Stomach (tissue), 8 donors: ENCODE measurements at regions not wholly inside any gene's neighbourhood (a gene's known extent, or its start where the extent isn't known, plus 50 kb on each side); places are given as distances from the start of the nearest gene placed in this dataset.

Experiments used
- DNase-seq, 2 donors: peaks; one replicate each; pipeline versions ENCODE4 v3.0.0 to v3.0.0-alpha.2; 2013 to 2019
- H3K27ac ChIP-seq, 5 donors: fragments of 200-600 bp in 4 of 5; sonication (generic) in 4 of 5; one replicate each; pipeline ENCODE4 v1.5.1; 2013 to 2019; ENCODE audit warnings: mild to moderate bottlenecking in 1 of 5, moderate library complexity in 1 of 5
- H3K27me3 ChIP-seq, 3 donors: fragments of 200-600 bp; sonication (generic); one replicate each; pipeline ENCODE4 v1.5.1; 2017 to 2019; ENCODE audit warnings: mixed run types in 1 of 3
- H3K36me3 ChIP-seq, 4 donors: fragments of 200-600 bp; sonication (generic); 1 replicate in 3 of 4; 2 replicates in 1 of 4; pipeline ENCODE4 v1.5.1; 2016 to 2019
- H3K4me1 ChIP-seq, 4 donors: fragments of 200-600 bp; sonication (generic); one replicate each; pipeline ENCODE4 v1.5.1; 2016 to 2019
- H3K4me3 ChIP-seq, 4 donors: fragments of 200-600 bp; sonication (generic) in 3 of 4; one replicate each; pipeline ENCODE4 v1.5.1; 2016 to 2019; ENCODE audit warnings: mild to moderate bottlenecking in 1 of 4
- H3K9me3 ChIP-seq, 4 donors: fragments of 200-600 bp; sonication (generic); one replicate each; pipeline ENCODE4 v1.5.1; 2016 to 2019
- EP300 ChIP-seq: sonication (generic); formaldehyde crosslinking; IDR thresholded peaks from one replicate; pipeline ENCODE4 v1.6.1; 2017; ENCODE audit warnings: antibody characterized with exemption
- POLR2A ChIP-seq, 4 donors: fragments of 450-650 bp; IDR thresholded peaks; one replicate each; pipeline ENCODE4 v1.6.1; 2016; ENCODE audit warnings: antibody characterized with exemption in 4 of 4, control low read depth in 2 of 4, mild to moderate bottlenecking in 1 of 4, moderate library complexity in 1 of 4
- POLR2AphosphoS5 ChIP-seq, 3 donors: sonication (generic); formaldehyde crosslinking; IDR thresholded peaks; one replicate each; pipeline ENCODE4 v1.6.1; 2016; ENCODE audit warnings: antibody characterized with exemption in 3 of 3
- WGBS, 5 donors: extraction: QIAGEN DNeasy Blood & Tissue Kit in 3 of 5; methylation state at CpG; one replicate each; pipeline versions ENCODE4 v1.1.5 to v1.1.7; 2013 to 2018; 5-methylcytosine and 5-hydroxymethylcytosine counted together
- intact Hi-C: fragments of 100-400 bp; cut with DNase I; formaldehyde crosslinking; loops from one replicate; pipeline ENCODE4 v1.15.1; 2023; ENCODE audit warnings: low total_unique reads
- TF ChIP-seq, protein P1 (sequence below), 7 experiments: fragments of 450-650 bp in 4 of 7; fragments of 200-600 bp in 3 of 7; sonication (generic) in 3 of 7; IDR thresholded peaks; one replicate each; pipeline ENCODE4 v1.5.1; 2016 to 2019; ENCODE audit warnings: antibody characterized with exemption in 7 of 7, control low read depth in 2 of 7, mild to moderate bottlenecking in 1 of 7
- donor health status: healthy with polysubstance abuse.
- donor health status: Bipolar disorder and iron deficiency.
- donor health status: healthy.

DNA sequence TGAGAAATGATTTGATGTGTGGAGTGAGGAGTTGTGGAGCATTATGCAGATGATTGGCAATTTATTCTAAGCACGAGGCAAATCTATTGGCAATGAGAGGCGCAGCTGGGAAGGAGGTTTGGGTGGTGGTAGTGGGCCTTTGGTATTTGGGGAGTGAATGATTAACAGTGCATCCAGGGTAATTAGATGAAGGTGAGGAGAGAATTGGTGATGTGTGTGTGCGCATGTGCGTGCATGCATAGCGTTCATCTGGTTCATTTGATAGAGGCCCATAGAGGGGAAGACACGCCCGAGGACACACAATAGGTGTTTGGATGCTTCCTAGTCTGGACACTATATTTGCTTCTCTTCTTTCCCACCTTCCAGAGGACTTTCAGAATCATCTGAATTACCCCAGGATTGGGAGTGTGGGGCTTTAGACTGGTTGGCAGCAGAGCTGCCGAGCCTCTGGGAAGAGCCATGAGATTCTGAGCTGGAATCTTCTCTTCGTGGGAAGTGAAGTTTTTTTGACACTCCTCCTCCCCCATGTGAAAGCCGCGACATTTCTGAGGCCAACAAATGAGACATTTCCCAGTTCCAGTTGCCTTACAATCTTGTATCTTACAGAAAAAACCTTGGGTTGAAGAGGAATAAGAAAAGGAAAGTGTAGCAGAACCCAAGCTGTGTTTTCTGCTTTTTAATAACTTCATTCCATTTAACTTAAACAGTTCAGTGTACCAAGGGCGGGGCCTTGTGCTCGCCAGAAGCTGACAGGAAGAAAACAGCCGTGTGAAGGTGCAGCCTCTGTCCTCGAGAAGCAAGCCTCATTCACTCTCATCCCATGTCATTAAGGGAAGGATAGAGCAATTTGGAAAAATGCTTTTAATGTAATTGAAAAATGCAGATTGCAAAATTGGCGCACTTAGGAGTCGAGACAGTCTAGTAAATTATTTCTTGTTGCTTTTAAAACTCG, 65.2 kb downstream of the SLC25A47 start:
- WGBS, 5 donors: 51 to 66% (median 62%) methylated on average over 18 of the region's 18 CpGs
- no peak overlapping the region for H3K4me3 ChIP-seq
- H3K4me1 ChIP-seq: peaks cover 21 to 68% (median 44%) of the 10 kb centered on the region in 4 donors
- intact Hi-C loops: loop anchor here (10.0 kb wide), 1 partner anchor 256 kb away; no protein-coding TSS in a partner anchor
- TF ChIP-seq POLR2AphosphoS5 (IDR thresholded peaks at IDR 0.05) (no peak), POLR2A (IDR thresholded peaks at IDR 0.05) (no peak), EP300 (no peak)
- TF ChIP-seq, protein P1, sequence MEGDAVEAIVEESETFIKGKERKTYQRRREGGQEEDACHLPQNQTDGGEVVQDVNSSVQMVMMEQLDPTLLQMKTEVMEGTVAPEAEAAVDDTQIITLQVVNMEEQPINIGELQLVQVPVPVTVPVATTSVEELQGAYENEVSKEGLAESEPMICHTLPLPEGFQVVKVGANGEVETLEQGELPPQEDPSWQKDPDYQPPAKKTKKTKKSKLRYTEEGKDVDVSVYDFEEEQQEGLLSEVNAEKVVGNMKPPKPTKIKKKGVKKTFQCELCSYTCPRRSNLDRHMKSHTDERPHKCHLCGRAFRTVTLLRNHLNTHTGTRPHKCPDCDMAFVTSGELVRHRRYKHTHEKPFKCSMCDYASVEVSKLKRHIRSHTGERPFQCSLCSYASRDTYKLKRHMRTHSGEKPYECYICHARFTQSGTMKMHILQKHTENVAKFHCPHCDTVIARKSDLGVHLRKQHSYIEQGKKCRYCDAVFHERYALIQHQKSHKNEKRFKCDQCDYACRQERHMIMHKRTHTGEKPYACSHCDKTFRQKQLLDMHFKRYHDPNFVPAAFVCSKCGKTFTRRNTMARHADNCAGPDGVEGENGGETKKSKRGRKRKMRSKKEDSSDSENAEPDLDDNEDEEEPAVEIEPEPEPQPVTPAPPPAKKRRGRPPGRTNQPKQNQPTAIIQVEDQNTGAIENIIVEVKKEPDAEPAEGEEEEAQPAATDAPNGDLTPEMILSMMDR (IDR thresholded peaks at IDR 0.05): no peak
- no peaks in the 10 kb centered on the region for H3K9me3 ChIP-seq
- H3K27me3 ChIP-seq: no peaks in the 10 kb centered on the region
- H3K27ac ChIP-seq: peak overlapping the region in 1 of 5 donors; percentile 29
- DNase-seq: peak in 1 of 2 donors; percentile 61
- H3K36me3 ChIP-seq: peaks cover 0 to under 1% (median under 1%) of the 10 kb centered on the region in 4 donors

DNA sequence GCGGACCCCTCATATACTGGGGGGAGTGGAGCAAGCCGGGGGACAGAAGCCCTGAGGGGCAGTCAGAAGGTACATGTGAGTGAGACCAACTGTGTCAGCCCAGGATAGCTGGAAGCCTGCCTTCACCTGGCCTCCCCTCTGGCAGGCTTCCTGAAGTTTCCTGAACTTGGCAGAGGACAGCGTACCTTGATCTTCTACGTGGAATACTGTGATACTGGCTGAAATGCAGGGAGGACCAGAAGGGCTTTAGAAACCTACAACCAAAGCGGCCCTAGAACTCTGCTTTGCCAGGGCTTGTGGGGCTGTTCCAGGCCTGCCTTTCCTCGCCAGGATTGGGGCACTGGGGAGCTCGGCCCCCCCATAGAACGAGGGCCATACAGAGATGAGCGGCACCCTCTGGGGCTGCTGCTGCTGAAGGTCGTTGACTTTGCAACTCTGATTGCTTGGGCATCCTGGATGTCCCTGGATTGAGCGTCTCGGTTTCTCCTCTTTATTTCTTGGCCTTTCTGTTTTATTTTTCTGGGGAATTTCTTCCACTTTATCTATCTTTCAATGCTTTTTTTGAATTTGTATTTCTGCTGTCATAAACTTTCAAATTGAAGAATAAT, 66.5 kb downstream of the SLC25A47 start:
- peak; percentile 19 to 75 for DNase-seq
- no peaks in the 10 kb centered on the region for H3K9me3 ChIP-seq
- WGBS, 5 donors: 38 to 65% (median 54%) methylated on average over 12 of the region's 12 CpGs
- H3K36me3 ChIP-seq: no peaks in the 10 kb centered on the region
- intact Hi-C loops: loop anchor here (10.0 kb wide), 1 partner anchor 255 kb away; no protein-coding TSS in a partner anchor
- peak overlapping the region in 4 of 5 donors; percentile 22 to 61 (median 37) for H3K27ac ChIP-seq
- H3K4me3 ChIP-seq: no peak overlapping the region
- TF ChIP-seq EP300 (no peak), POLR2A (IDR thresholded peaks at IDR 0.05) (no peak), POLR2AphosphoS5 (IDR thresholded peaks at IDR 0.05) (no peak)
- TF ChIP-seq, protein P1 (IDR thresholded peaks at IDR 0.05): no peak
- H3K27me3 ChIP-seq: no peaks in the 10 kb centered on the region
- peaks cover 21 to 66% (median 40%) of the 10 kb centered on the region in 4 donors for H3K4me1 ChIP-seq

- intact Hi-C loops: no loop called here
- peaks cover 21 to 61% (median 40%) of the 10 kb centered on the region in 4 donors for H3K4me1 ChIP-seq
- no peak overlapping the region for H3K27ac ChIP-seq
- no peaks in the 10 kb centered on the region for H3K27me3 ChIP-seq
- no peak for DNase-seq
- no peaks in the 10 kb centered on the region for H3K9me3 ChIP-seq
- no peak overlapping the region for H3K4me3 ChIP-seq
- 88 to 93% (median 90%) methylated on average over 15 of the region's 15 CpGs for WGBS, 5 donors
- TF ChIP-seq POLR2AphosphoS5 (IDR thresholded peaks at IDR 0.05) (no peak), EP300 (no peak), POLR2A (IDR thresholded peaks at IDR 0.05) (no peak)
- TF ChIP-seq, protein P1 (IDR thresholded peaks at IDR 0.05): no peak
- no peaks in the 10 kb centered on the region for H3K36me3 ChIP-seq
These were observed 68.0 kb downstream of the SLC25A47 start for GRCh38 chr14:100391173-100391572.

- H3K4me1 ChIP-seq: peaks cover 21 to 61% (median 40%) of the 10 kb centered on the region in 4 donors
- H3K27ac ChIP-seq: no peak overlapping the region
- no peaks in the 10 kb centered on the region for H3K27me3 ChIP-seq
- TF ChIP-seq, protein P1 (IDR thresholded peaks at IDR 0.05): no peak
- TF ChIP-seq POLR2AphosphoS5 (IDR thresholded peaks at IDR 0.05) (no peak), POLR2A (IDR thresholded peaks at IDR 0.05) (no peak), EP300 (no peak)
- no peak overlapping the region for H3K4me3 ChIP-seq
- H3K36me3 ChIP-seq: no peaks in the 10 kb centered on the region
- 66 to 77% (median 75%) methylated on average over 2 of the region's 2 CpGs for WGBS, 5 donors
- intact Hi-C loops: no loop called here
- no peaks in the 10 kb centered on the region for H3K9me3 ChIP-seq
- DNase-seq: peak in 1 of 2 donors; percentile 67
These were observed 68.6 kb downstream of the SLC25A47 start for GRCh38 chr14:100391724-100392123.
